ENCODE measurements at regions not wholly inside any gene's neighbourhood (a gene's known extent, or its start where the extent isn't known, plus 50 kb on each side); places are given as distances from the start of the nearest gene placed in this dataset.

GRCh38 chr13:71312923-71313322 lies 554.1 kb downstream of the DACH1 start:
- TF ChIP-seq PATZ1 (CRISPR knock-in tag; IDR thresholded peaks at IDR 0.05; ENCODE audit: borderline replicate concordance) (no peak), SNAI2 (CRISPR knock-in tag; IDR thresholded peaks at IDR 0.05) (no peak), ISL1 (CRISPR knock-in tag; IDR thresholded peaks at IDR 0.05) (no peak), ARNTL (CRISPR knock-in tag; IDR thresholded peaks at IDR 0.05; ENCODE audit: borderline replicate concordance, low read depth) (no peak), PPARA (CRISPR knock-in tag; IDR thresholded peaks at IDR 0.05; ENCODE audit: borderline replicate concordance) (no peak), ZNF8 (CRISPR knock-in tag; IDR thresholded peaks at IDR 0.05) (no peak), ZFP30 (CRISPR knock-in tag; IDR thresholded peaks at IDR 0.05) (no peak), TCF4 (CRISPR knock-in tag; IDR thresholded peaks at IDR 0.05; ENCODE audit: borderline replicate concordance) (no peak)

Data from SK-N-SH treated with all-trans-retinoic acid at 6 μM for 48 hours (cell line).